HEK293 (cell line): ENCODE measurements at regions not wholly inside any gene's neighbourhood (a gene's known extent, or its start where the extent isn't known, plus 50 kb on each side); places are given as distances from the start of the nearest gene placed in this dataset.

Experiments used
- CTCF ChIA-PET: fragments of 350-600 bp; formaldehyde crosslinking; extraction: SDS; loops from one replicate; lab custom pipeline; 2021; ENCODE audit warnings: antibody characterized with exemption; lab: Yijun Ruan, JAX
- POLR2A ChIA-PET: fragments of 300-600 bp; formaldehyde crosslinking; extraction: SDS; loops from one replicate; lab custom pipeline; 2020; ENCODE audit warnings: antibody characterized with exemption, inconsistent platforms; lab: Yijun Ruan, JAX
- H3K27ac ChIP-seq: fragments of 200-500 bp; sonication (Bioruptor generic); 2 replicates; pipeline ENCODE4 v1.5.1; 2014; ENCODE audit warnings: low read depth, low read length, control low read depth, inconsistent platforms; ENCODE audit errors: extremely low read depth
- H3K36me3 ChIP-seq, 2 experiments: fragments of 200-500 bp in 1 of 2; sonication (Bioruptor generic) in 1 of 2; 1 replicate in 1 of 2; 2 replicates in 1 of 2; pipeline ENCODE4 v1.5.1; 2014 to 2017; ENCODE audit warnings: inconsistent platforms in 2 of 2, low read length in 2 of 2; ENCODE audit not compliant: control insufficient read depth in 2 of 2, insufficient read depth in 1 of 2
- H3K4me1 ChIP-seq: fragments of 200-500 bp; sonication (Bioruptor generic); 2 replicates; pipeline ENCODE4 v1.5.1; 2014; ENCODE audit warnings: mild to moderate bottlenecking, low read length, inconsistent platforms; ENCODE audit not compliant: control insufficient read depth, insufficient read depth
- H3K4me3 ChIP-seq: 2 replicates; pipeline ENCODE4 v1.5.1; 2011; ENCODE audit warnings: low read depth, mild to moderate bottlenecking, control low read depth, low read length, moderate library complexity
- H3K9me3 ChIP-seq: fragments of 200-500 bp; sonication (Bioruptor generic); 2 replicates; pipeline ENCODE4 v1.5.1; 2014; ENCODE audit warnings: low read depth, low read length, inconsistent platforms; ENCODE audit not compliant: control insufficient read depth, insufficient read depth
- BCL11B ChIP-seq: fragments of 450-650 bp; formaldehyde crosslinking; IDR thresholded peaks from 2 replicates; pipeline ENCODE4 v1.5.1; 2016; ENCODE audit warnings: low read depth, missing biosample characterization, missing genetic modification characterization
- GFI1B ChIP-seq: fragments of 450-650 bp; formaldehyde crosslinking; IDR thresholded peaks from 2 replicates; pipeline ENCODE4 v1.5.1; 2016; ENCODE audit warnings: missing biosample characterization, missing genetic modification characterization
- IKZF3 ChIP-seq: fragments of 450-650 bp; IDR thresholded peaks from 2 replicates; pipeline ENCODE4 v1.5.0; 2018; ENCODE audit warnings: missing biosample characterization, mild to moderate bottlenecking, missing genetic modification characterization, moderate library complexity
- REPIN1 ChIP-seq: fragments of 450-650 bp; formaldehyde crosslinking; IDR thresholded peaks from 2 replicates; pipeline ENCODE4 v1.5.1; 2017; ENCODE audit warnings: missing biosample characterization, missing genetic modification characterization, low read depth
- ZBTB48 ChIP-seq: fragments of 450-650 bp; formaldehyde crosslinking; IDR thresholded peaks from 2 replicates; pipeline ENCODE4 v1.5.1; 2016; ENCODE audit warnings: missing biosample characterization, missing genetic modification characterization
- ZFP41 ChIP-seq: fragments of 450-650 bp; formaldehyde crosslinking; IDR thresholded peaks from 2 replicates; pipeline ENCODE4 v1.5.1; 2016; ENCODE audit warnings: missing biosample characterization, missing genetic modification characterization, borderline replicate concordance
- ZIC2 ChIP-seq: fragments of 450-650 bp; formaldehyde crosslinking; IDR thresholded peaks from 2 replicates; pipeline ENCODE4 v1.5.1; 2016; ENCODE audit warnings: missing biosample characterization, missing genetic modification characterization
- ZNF155 ChIP-seq: fragments of 450-650 bp; formaldehyde crosslinking; IDR thresholded peaks from 2 replicates; pipeline ENCODE4 v1.5.1; 2016; ENCODE audit warnings: missing biosample characterization, missing genetic modification characterization
- ZNF16 ChIP-seq: fragments of 450-650 bp; formaldehyde crosslinking; IDR thresholded peaks from 2 replicates; pipeline ENCODE4 v1.5.1; 2016; ENCODE audit warnings: low read depth, missing biosample characterization, missing genetic modification characterization
- ZNF175 ChIP-seq: fragments of 450-650 bp; formaldehyde crosslinking; IDR thresholded peaks from 2 replicates; pipeline ENCODE4 v1.5.1; 2016; ENCODE audit warnings: missing biosample characterization, missing genetic modification characterization
- ZNF335 ChIP-seq: fragments of 450-650 bp; formaldehyde crosslinking; conservative IDR thresholded peaks from 2 replicates; pipeline ENCODE4 v1.5.1; 2016; ENCODE audit warnings: missing biosample characterization, missing genetic modification characterization
- ZNF341 ChIP-seq: fragments of 450-650 bp; formaldehyde crosslinking; IDR thresholded peaks from 2 replicates; pipeline ENCODE4; 2016; ENCODE audit warnings: low read depth, missing biosample characterization, missing genetic modification characterization
- ZNF37A ChIP-seq: fragments of 450-650 bp; IDR thresholded peaks from 2 replicates; pipeline ENCODE4 v1.5.1; 2018; ENCODE audit warnings: missing biosample characterization, missing genetic modification characterization
- ZNF48 ChIP-seq: fragments of 450-650 bp; formaldehyde crosslinking; IDR thresholded peaks from 2 replicates; pipeline ENCODE4 v1.5.1; 2016; ENCODE audit warnings: missing biosample characterization, missing genetic modification characterization
- ZNF555 ChIP-seq: fragments of 450-650 bp; formaldehyde crosslinking; conservative IDR thresholded peaks from 2 replicates; pipeline ENCODE4 v1.5.1; 2017; ENCODE audit warnings: missing biosample characterization, mild to moderate bottlenecking, missing genetic modification characterization, inconsistent platforms
- ZNF558 ChIP-seq: fragments of 450-650 bp; formaldehyde crosslinking; IDR thresholded peaks from 2 replicates; pipeline ENCODE4 v1.5.1; 2016; ENCODE audit warnings: missing biosample characterization, missing genetic modification characterization
- ZNF701 ChIP-seq: fragments of 450-650 bp; formaldehyde crosslinking; IDR thresholded peaks from 2 replicates; pipeline ENCODE4 v1.5.1; 2016; ENCODE audit warnings: missing biosample characterization, missing genetic modification characterization
- ZNF768 ChIP-seq: fragments of 450-650 bp; formaldehyde crosslinking; IDR thresholded peaks from 2 replicates; pipeline ENCODE4 v1.5.1; 2018; ENCODE audit warnings: missing biosample characterization, mild to moderate bottlenecking, missing genetic modification characterization
- ZNF837 ChIP-seq: fragments of 450-650 bp; formaldehyde crosslinking; IDR thresholded peaks from 2 replicates; pipeline ENCODE4 v1.5.1; 2016; ENCODE audit warnings: missing biosample characterization, missing genetic modification characterization
- TF ChIP-seq, protein P1 (sequence below): fragments of 450-650 bp; formaldehyde crosslinking; IDR thresholded peaks from 2 replicates; pipeline ENCODE4 v1.5.1; 2016; ENCODE audit warnings: missing biosample characterization, missing genetic modification characterization
- TF ChIP-seq, protein P2 (sequence below): fragments of 450-650 bp; formaldehyde crosslinking; IDR thresholded peaks from 2 replicates; pipeline ENCODE4 v1.5.1; 2017; ENCODE audit warnings: missing biosample characterization, mild to moderate bottlenecking, missing genetic modification characterization, moderate library complexity
- TF ChIP-seq, protein P3 (sequence below): fragments of 450-650 bp; formaldehyde crosslinking; IDR thresholded peaks from 2 replicates; pipeline ENCODE4 v1.5.1; 2017; ENCODE audit warnings: missing biosample characterization, missing genetic modification characterization
- TF ChIP-seq, protein P4 (sequence below): fragments of 450-650 bp; formaldehyde crosslinking; IDR thresholded peaks from 2 replicates; pipeline ENCODE4 v1.5.1; 2016; ENCODE audit warnings: missing biosample characterization, missing genetic modification characterization

DNA sequence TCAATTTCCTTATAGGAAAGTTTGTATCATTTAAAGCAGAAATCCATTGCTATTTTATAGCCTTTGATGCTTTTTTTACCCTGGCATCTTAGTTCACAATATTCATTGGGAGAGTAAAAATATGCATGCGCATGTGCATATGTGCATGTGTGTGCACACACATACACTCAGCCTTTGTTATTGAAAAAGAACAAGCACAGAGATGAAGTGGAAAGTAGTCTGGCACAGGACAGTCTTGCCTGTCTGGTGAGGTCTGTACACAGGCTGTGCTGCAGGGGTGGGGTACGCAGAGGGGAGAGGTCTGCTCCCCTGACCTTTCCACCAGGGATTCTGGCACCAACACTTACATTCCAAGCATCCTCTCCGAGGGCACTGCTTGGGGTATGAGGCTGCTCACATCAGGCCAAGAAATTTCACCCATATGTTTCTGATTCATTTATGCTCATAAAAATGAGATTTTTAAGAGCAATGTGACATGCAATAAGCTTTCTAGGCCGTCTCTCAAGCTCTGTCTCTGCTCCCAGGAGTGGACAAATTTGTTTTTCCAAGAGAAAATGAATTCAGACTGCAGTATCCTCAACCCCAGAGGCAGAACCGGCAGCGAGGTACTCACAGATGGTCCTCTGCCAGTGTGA, 237.2 kb downstream of the INSIG2 start (continued):
- TF ChIP-seq, protein P1, sequence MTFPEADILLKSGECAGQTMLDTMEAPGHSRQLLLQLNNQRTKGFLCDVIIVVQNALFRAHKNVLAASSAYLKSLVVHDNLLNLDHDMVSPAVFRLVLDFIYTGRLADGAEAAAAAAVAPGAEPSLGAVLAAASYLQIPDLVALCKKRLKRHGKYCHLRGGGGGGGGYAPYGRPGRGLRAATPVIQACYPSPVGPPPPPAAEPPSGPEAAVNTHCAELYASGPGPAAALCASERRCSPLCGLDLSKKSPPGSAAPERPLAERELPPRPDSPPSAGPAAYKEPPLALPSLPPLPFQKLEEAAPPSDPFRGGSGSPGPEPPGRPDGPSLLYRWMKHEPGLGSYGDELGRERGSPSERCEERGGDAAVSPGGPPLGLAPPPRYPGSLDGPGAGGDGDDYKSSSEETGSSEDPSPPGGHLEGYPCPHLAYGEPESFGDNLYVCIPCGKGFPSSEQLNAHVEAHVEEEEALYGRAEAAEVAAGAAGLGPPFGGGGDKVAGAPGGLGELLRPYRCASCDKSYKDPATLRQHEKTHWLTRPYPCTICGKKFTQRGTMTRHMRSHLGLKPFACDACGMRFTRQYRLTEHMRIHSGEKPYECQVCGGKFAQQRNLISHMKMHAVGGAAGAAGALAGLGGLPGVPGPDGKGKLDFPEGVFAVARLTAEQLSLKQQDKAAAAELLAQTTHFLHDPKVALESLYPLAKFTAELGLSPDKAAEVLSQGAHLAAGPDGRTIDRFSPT = no peak
- TF ChIP-seq ZNF701 (tag by site-specific recombination) (no peak), ZNF555 (no peak)
- TF ChIP-seq, protein P2, sequence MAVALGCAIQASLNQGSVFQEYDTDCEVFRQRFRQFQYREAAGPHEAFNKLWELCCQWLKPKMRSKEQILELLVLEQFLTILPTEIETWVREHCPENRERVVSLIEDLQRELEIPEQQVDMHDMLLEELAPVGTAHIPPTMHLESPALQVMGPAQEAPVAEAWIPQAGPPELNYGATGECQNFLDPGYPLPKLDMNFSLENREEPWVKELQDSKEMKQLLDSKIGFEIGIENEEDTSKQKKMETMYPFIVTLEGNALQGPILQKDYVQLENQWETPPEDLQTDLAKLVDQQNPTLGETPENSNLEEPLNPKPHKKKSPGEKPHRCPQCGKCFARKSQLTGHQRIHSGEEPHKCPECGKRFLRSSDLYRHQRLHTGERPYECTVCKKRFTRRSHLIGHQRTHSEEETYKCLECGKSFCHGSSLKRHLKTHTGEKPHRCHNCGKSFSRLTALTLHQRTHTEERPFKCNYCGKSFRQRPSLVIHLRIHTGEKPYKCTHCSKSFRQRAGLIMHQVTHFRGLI (tag by site-specific recombination) = no peak
- TF ChIP-seq, all 188 proteins: peak for 0

DNA sequence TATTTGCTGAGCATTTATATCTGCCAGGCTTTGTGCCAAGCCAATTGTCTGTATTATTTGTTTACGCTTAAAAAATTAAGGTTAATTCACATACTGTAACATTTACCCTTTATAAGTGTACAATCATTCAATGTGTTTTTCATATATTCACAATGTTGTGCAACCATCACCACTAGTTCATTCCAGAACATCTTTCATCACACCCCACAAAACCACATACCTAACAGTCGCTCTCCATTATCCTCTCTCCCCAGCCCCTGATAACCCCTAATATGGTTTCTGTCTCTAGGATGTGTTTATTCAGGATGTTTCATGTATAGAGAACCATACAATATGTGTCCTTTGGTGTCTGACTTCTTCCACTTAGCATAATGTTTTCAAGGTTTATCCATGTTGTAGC, 234.1 kb downstream of the INSIG2 start:
- no peaks in the 10 kb centered on the region for H3K36me3 ChIP-seq
- H3K4me3 ChIP-seq = no peak overlapping the region
- CTCF ChIA-PET = no interaction called here
- H3K4me1 ChIP-seq = peaks cover 5% of the 10 kb centered on the region; the same call in 1 of the 2 replicates
- POLR2A ChIA-PET = no interaction called here
- H3K9me3 ChIP-seq = no peaks in the 10 kb centered on the region
- no peak overlapping the region for H3K27ac ChIP-seq
- TF ChIP-seq ZNF37A (tag by site-specific recombination) (no peak), ZNF155 (no peak), ZNF558 (tag by site-specific recombination) (no peak), ZNF341 (no peak), ZNF335 (tag by site-specific recombination) (no peak), GFI1B (tag by site-specific recombination) (no peak), REPIN1 (tag by site-specific recombination) (no peak), ZNF48 (tag by site-specific recombination) (no peak), ZBTB48 (tag by site-specific recombination) (no peak), ZNF837 (tag by site-specific recombination) (no peak), ZNF16 (tag by site-specific recombination) (no peak), BCL11B (tag by site-specific recombination) (no peak), ZNF175 (tag by site-specific recombination) (no peak), ZIC2 (tag by site-specific recombination) (no peak), IKZF3 (tag by site-specific recombination) (no peak), ZNF768 (tag by site-specific recombination) (no peak), ZFP41 (tag by site-specific recombination) (no peak)
- TF ChIP-seq, protein P3, sequence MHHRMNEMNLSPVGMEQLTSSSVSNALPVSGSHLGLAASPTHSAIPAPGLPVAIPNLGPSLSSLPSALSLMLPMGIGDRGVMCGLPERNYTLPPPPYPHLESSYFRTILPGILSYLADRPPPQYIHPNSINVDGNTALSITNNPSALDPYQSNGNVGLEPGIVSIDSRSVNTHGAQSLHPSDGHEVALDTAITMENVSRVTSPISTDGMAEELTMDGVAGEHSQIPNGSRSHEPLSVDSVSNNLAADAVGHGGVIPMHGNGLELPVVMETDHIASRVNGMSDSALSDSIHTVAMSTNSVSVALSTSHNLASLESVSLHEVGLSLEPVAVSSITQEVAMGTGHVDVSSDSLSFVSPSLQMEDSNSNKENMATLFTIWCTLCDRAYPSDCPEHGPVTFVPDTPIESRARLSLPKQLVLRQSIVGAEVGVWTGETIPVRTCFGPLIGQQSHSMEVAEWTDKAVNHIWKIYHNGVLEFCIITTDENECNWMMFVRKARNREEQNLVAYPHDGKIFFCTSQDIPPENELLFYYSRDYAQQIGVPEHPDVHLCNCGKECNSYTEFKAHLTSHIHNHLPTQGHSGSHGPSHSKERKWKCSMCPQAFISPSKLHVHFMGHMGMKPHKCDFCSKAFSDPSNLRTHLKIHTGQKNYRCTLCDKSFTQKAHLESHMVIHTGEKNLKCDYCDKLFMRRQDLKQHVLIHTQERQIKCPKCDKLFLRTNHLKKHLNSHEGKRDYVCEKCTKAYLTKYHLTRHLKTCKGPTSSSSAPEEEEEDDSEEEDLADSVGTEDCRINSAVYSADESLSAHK (tag by site-specific recombination) = no peak
- TF ChIP-seq, protein P4, sequence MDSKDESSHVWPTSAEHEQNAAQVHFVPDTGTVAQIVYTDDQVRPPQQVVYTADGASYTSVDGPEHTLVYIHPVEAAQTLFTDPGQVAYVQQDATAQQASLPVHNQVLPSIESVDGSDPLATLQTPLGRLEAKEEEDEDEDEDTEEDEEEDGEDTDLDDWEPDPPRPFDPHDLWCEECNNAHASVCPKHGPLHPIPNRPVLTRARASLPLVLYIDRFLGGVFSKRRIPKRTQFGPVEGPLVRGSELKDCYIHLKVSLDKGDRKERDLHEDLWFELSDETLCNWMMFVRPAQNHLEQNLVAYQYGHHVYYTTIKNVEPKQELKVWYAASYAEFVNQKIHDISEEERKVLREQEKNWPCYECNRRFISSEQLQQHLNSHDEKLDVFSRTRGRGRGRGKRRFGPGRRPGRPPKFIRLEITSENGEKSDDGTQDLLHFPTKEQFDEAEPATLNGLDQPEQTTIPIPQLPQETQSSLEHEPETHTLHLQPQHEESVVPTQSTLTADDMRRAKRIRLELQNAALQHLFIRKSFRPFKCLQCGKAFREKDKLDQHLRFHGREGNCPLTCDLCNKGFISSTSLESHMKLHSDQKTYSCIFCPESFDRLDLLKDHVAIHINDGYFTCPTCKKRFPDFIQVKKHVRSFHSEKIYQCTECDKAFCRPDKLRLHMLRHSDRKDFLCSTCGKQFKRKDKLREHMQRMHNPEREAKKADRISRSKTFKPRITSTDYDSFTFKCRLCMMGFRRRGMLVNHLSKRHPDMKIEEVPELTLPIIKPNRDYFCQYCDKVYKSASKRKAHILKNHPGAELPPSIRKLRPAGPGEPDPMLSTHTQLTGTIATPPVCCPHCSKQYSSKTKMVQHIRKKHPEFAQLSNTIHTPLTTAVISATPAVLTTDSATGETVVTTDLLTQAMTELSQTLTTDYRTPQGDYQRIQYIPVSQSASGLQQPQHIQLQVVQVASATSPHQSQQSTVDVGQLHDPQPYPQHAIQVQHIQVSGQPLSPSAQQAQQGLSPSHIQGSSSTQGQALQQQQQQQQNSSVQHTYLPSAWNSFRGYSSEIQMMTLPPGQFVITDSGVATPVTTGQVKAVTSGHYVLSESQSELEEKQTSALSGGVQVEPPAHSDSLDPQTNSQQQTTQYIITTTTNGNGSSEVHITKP (tag by site-specific recombination) = no peak
- TF ChIP-seq, protein P2 (tag by site-specific recombination) = no peak
